Activated T-cell treated with anti-CD3 and anti-CD28 coated beads, Interleukin-2, amount 50 U/mL, for 1 hour (primary cell): ENCODE measurements at regions not wholly inside any gene's neighbourhood (a gene's known extent, or its start where the extent isn't known, plus 50 kb on each side); places are given as distances from the start of the nearest gene placed in this dataset.
"Not testable (repeated sequence)": the region's sequence is repeated elsewhere in the genome, so short reads cannot be mapped to it uniquely, and the experiment has no call there.

Source experiments
- DNase-seq: peaks from one replicate; pipeline ENCODE4 v3.0.0-alpha.2; 2020

DNA sequence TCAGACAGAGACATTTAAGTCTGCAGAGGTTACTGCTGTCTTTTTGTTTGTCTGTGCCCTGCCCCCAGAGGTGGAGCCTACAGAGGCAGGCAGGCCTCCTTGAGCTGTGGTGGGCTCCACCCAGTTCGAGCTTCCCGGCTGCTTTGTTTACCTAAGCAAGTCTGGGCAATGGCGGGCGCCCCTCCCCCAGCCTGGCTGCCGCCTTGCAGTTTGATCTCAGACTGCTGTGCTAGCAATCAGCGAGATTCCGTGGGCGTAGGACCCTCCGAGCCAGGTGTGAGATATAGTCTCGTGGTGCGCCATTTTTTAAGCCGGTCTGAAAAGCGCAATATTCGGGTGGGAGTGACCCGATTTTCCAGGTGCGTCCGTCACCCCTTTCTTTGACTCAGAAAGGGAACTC is 245.0 kb upstream of the CDH2 start:
- not testable (repeated sequence) for DNase-seq

DNA sequence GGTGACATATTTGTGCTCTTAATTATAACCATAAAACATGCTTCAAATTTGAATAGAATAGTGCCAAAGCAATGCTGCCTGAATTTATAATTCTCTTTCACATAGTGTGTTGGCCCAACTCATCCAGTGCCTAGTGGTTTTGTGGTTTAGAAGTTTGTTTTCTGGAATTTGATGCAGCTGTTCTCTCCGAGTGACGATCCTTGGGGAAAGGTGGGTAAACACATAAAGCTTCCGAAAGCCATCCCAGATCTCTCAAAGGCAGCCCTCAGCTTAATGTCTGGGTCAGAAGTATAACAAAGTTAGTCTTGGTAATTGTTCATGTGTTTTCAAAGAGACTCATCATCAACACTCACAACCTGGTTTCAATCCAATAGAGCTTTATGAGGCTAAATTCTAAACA is 235.6 kb upstream of the CDH2 start:
- DNase-seq = no peak

DNA sequence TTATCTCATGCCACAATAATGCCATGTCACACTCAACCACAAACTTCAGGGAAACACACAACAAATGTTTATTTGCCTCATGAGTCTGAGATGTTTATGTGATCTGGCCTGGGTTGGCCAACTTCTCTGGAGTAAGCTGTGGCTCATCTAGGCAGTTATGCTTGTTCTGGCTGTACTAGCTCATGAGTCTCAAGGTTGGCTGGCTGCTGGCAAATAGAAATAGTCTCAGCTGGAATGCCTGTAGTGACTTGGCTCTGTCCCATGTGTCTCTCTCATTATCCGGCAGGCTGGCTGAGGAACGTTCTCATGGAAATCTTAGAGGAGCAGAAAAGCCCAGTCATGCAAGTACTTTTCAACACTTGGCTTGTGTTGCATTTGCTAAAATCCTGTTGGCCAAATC is 234.9 kb upstream of the CDH2 start:
- DNase-seq = no peak

DNA sequence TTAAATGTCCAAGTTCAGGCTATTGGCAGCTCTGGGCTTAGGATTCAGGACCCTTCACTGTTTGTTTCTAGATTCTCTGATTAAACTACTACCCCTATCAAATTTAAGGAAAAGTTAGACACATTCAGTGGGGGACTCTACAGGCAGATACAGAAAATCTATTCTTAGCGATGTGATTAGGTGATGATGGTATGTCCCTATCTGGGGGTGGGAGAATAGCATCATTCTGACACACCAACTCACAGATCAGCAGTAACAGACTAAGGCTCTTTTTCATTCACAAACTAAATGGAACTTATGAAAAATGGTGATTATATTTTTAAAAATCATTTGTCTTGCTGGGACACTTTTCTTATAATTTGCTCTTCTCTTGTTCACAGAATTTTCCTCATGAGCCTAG is 232.9 kb upstream of the CDH2 start:
- DNase-seq = no peak

DNA sequence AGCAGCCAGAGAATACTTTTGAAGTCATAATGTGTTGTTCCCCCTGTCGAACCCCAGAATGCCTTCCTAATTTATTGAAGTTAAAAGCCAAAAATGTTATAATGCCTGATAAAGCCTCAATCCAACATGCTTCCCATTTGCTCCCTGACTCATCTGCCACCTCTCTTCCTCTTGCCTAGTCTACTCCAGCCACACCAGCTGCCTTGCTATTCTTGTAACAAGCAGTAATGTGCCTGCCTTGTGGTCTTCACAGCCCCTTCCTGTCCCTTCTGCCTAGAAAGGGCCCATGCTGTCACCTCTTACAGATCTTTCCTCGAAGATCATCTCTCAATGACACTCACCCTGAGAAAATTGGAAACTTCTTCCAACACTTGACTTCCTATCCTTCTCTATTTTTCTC is 231.6 kb upstream of the CDH2 start:
- DNase-seq = no peak

DNA sequence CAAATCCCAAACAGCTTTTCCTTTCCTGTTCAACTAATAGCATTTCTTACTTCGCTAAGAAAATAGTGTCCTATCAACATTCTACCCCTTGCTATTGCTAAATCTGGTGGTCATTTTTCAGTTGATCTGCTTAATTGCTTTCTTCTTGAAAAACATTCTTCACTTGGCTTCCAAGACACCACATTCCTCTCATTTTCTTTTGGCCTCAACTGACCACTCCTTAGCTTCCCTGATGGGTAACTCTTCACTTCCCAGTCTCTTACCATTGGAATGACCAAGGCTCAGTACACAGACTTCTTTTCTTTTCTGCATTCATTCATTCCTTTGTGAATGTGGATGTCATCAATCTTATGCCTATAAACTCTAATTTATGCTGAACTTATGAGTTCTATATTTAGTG is 230.8 kb upstream of the CDH2 start:
- no peak for DNase-seq

DNA sequence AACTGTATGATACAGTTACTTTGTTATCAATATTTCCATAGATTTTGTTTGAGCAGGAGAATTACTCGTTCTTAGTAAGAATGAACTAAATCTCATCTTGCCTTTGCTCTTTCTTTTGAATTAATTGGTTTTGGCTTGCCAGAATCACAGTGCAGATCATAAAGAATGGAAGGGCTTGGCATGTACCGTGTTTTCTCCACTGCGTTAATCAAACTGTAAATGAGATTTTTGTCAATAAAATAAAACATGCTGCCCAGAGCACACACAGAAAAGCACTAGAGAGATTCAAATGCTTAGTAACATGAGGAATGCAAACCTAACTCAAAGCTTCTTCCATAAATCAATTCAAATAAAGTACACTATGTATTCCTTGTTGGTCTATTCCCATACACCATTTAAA is 229.6 kb upstream of the CDH2 start:
- no peak for DNase-seq

DNA sequence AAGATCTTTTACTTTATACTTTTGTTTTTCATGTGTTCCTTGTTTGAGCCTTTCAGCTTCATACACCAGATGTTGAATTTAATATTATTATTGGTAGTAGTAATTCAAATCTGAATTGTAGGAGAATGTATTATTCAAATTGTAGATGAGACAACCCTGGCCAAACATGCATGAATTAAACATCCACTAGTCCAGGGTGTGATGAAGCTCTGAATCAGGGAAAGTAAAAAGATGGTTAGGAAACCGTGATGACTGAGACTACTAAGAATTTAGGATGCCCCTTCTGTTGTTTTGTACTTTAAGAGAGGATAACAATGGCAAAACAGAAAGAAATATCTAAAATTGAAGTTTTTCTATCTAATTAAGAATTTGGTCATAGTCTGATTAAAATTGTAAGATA is 227.8 kb upstream of the CDH2 start:
- DNase-seq = no peak

DNA sequence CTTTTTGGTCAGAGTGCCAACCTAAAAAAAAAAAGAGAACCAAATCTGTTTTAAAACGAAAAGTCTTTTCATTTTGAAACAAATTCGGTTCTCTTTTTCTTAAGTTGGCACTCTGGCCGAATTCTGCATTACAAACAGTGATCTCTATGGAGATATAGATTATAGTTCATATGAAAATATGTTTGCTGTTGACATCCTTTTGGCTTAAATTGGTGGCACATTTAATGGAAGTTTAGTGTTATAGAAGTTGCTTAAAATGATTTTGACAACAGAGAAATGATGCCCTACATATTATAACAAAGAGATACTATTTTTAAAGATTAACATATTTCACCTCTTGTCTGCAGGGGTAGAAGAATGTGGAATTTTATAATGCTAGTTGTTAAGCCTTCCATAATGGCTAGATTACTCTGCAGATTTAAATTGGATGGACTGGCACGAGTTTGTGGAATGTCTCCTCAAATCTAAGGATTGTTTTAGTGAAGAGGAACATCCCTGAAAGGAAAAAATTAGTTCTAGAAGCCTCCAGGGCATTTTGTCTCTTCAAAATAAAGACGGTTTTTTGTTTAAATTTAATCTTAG is 222.9 kb upstream of the CDH2 start:
- no peak for DNase-seq

DNA sequence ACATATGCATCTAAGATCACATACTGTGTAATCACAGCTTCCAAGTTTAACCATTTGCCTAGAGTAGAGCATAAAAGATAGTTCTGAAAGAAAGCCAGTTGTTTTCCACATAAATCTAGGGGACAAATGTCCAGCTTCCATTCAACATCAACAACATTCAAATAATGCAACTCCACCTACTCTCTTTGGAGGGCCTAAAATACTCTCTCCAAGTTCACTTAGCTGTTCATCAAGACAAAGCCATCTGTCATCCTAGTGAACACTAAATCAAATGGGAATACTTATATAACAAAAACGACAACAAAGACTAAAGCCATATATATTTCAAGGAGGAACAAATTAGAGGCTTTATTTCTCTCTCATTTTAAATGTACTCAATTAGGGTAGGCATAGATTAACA is 221.5 kb upstream of the CDH2 start:
- no peak for DNase-seq

DNA sequence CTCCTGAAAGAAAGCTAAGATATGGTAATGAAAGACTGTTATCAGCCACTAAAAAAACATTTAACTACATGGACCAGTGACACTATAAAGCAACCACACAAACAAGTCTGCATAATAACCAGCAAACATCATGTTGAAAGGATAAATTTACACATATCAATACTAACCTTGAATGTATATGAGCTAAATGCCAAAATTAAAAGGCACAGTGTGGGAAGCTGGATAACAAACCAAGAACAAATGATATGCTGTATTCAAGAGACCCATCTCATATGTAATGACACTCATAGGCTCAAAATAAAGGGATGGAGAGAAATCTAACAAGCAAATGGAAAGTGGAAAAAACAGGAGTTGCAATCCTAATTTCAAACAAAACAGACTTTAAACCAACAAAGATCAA is 213.1 kb upstream of the CDH2 start:
- DNase-seq = no peak

DNA sequence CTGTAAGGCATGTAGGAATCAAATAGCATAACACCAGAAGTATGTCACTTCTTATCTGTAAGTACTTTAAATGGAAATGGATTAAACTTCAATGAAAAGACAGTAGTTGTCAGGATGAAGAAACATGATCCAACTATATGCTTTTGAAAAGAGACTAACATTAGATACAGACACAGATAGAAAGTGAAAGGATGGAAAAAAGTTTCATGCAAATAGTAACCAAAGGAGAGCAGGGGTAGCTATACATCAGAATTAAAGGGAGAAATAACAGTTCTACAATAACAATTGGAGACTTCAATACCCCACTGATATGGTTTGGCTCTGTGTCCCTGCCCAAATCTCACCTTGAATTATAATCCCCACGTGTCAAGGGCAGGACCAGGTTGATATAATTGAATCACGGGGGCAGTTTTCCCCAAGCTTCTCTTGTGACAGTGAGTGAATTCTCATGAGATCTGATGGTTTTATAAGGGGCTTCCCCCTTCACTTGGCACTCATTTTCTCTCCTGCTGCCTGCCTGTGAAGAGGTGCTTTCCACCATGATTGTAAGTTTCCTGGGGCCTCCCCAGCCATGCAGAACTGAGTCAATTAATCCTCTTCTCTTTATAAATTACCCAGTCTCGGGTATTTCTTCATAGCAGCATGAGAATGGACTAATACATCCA is 205.4 kb upstream of the CDH2 start:
- no peak for DNase-seq

DNA sequence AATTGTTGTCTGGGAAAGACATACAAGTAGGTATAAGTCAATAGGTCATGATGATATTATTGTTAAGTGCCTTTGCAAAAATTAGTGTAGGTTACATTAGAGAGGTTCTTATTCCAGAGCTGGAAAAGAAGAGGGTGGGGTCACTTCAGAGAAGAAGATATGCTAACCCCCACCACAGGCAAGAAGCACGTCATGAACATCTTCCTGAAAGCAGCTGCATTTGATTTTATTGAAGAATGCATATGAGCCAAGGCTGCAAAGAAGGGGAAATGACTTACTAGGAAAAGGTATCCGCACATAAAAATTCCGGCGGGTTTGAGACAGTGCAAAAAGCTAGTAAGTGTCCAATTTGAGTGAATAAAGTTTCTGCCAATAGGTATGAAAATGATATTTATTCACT is 195.3 kb upstream of the CDH2 start:
- no peak for DNase-seq

DNA sequence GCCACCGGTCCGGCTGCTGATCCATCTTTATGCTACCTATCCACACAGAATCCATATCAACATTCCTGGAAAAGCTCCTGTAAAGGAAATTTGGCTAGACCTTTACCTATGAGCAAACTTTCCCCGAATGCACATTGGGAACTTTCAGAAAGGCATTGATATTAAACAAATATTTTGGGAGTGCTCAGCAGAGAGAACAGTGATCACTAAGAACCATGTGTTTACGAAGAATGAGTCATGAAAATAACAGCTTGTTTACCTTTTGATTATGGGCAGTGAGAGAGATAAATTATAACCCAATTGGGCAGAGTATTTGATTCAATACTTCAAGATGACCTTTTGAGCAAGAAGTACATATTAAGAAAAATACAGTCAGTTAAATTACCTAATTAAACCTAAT is 189.7 kb upstream of the CDH2 start:
- no peak for DNase-seq

DNA sequence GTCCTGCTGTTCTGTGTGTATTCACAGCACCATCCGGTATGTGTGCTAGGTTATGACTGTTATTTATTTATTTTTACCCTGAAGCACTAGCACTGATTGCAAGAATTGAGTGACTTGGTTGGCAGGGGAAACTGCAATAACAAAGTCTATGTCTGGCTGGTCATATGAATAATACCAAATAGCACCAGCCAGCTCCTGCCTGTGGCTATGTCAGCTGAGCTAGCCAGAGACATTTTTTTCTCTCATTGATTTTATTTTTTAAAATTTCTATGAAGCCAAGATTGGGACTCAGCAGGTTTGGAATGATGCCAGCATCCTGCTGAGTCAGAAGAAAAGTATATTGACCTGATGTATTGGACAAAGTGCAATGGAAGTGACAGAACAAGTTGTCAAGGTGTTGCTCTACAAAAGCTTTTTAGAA is 188.5 kb upstream of the CDH2 start:
- no peak for DNase-seq

DNA sequence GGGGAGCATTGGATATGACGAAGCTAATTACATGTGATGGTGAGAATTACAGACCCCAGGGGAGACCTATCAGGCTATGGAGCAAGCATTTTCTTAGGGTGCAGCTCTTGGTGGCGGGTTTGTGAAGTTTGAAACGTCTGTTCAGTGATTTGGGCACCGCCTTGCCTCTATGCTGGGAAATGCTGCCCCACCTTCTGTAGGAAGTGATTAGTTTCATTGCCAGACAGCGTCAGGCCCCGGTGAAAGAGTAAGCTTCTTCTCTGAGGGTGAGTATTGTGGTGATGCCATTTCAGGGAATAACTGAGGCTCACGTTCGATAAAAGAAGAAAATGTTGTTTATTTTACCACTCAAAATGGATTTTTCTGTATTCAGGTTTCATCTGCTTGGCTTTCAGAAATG is 186.2 kb upstream of the CDH2 start:
- DNase-seq = no peak

DNA sequence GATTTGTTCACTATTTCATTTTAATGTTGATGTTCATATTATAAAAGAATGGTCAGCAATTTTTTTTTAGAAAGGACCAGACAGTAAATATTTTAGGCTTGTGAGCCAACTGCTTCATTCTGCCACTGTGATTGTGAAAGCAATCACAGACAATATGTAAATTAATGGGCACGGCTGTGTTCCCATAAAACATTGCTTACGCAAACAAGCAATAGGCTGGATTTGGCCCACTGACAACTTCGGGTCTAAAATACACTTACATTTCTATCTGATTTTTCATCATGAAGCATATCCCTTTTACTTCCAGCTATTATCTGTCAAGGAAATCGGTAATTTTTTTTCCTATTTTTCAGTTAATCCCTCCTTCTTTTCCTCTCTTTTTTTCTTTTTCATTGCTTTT is 182.2 kb upstream of the CDH2 start:
- no peak for DNase-seq

DNA sequence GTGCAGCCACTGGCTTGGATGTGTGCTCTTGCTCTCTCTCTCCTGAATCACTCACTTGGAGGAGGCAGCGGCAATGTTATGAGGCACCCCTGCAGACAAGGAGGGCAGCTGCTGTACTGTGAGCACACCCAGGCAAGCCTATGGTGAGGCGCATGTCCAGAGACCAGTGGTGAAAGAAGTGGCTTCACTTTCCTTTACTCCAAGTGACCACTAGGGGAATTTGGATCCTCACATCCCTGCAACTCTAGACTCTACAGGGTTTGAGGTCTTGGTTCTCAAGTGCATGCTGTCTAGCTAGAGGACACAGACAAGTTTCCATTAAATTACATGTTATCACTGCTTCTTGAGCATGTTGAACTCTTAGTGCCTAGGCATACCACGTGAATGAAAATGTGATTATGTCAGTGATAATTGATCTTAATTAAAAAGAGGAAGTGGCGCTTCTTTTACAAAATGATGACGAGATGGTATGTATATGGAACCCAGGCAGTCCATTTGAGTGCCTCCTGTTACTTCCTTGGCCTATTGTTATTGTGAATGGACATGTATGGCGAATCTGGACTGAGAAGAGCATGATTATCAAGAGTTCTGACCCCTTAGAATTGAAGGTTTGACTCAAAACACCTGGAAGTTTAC is 181.0 kb upstream of the CDH2 start:
- no peak for DNase-seq

DNA sequence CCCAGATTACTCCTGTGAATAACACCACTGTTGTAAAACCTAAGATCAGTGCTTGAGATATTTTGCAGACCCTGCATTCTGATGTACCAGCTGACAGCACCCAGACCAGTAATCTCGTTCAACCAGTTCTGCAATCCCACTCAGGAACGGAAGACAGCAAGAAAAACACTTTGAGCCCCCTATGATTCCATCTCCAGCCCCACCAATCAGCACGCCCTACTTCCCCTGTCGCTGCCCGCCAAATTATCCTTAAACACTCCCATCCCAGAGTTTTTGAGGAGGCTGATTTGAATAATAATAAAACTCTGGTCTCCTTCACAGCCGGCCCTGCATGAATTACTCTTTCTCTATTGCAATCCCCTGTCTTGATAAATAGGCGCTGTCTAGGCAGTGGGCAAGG is 173.9 kb upstream of the CDH2 start:
- DNase-seq = no peak

DNA sequence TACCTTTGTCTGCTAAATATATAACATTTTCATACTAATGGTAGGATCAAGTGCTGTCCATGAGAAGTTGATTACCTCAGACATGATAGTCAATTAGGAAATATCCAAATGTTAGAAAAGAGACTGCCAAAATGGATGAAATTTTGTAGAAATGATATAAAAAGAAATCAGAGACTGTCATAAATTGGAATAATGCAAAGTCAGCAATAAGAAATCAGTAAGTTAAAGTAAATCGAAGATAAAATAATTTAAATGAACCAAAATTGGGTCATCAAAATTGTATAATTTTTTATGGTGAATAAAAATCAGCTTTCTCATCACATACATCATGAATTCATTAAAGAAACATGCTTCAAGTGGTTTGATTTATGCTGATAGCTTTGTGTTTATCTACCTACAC is 165.3 kb upstream of the CDH2 start:
- no peak for DNase-seq

DNA sequence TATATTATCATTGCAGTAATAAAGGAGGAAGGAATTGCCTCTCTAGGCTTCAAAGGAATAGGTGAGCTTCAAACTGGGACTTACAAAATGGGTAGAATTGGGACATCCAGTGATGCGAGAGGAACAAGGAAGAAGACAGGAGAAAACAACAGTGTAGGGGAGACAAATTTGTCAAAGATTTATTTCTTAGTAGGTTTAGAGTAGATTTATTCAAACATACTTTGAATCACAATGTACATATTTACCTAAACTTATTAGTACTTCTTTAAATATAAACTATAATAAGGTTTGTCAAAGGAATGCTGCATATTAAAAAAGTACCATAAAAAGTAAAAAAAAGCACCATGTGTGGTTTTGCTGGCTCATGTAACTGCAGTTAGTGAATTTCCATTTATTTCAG is 161.4 kb upstream of the CDH2 start:
- DNase-seq = no peak

DNA sequence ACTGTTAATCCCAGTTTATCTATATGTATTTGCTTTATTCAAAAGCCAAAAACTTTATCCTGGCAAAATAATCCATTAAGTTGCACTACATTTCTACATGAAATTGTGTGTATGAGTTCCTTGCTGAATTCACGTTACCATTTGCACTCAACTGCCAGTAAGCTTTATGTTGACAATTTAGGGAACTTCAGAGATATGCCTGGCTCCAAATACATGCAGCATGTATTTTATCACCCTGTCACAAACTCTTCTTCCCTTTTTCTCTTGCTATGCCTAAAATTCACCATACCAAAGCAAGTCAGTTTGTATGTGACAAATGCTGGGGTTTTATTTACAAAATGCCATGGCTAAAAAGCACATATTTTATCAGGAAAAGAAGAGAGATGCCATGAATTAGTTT is 157.6 kb upstream of the CDH2 start:
- no peak for DNase-seq

DNA sequence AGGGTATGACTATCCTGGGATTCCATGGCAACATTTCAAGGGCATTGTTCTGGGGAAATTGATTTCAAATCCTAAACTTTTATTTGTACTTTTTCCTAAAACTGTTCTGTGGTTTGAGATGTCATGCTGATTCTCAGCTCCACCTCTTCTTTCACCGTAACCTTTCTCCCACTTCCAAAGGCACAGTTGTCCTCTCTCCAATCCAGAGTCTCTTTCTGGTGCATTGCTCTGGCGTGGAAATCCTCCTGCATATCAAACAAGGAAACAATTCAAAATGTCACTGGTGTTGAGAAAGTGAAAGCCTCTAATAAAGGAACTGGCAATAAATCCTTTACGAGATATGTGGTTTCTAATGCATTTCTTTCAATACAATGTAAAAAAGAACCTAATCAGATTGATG is 155.1 kb upstream of the CDH2 start:
- DNase-seq = no peak

DNA sequence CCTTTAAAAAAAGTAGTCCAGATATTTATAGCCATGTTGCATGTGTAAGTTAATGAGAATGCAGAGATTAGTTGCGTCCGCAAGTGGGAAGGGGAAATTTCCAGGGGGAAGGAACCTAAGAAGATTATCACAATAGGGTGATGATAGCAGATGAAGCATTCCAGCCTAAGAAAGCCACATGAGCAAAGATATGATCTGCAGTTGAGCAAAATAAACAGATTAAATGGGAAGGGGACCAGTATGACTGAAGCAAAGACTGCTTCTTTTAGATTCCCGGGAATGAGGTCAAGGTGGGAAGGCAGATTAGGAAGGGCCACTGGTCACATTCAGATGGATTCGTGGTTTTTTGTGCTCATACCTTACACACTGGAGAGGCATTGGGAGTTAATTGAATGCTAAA is 154.6 kb upstream of the CDH2 start:
- no peak for DNase-seq

DNA sequence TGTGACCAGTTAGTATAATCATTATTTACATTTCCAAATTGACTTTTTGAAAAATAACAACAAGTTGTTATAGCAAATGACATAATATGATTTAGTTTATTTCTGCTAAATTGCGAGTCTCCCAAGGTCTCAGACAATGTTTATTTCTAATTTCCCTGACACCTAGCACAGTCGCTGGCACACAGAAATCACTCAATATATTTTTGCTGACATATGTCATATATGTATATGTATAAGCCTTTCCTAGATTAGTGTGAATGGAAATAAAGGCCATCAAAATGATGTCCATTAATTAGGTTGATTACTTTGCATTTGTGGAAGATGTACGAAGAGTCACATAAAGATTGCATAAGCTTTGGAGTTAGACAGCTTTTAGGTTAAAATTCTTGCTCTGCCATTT is 136.7 kb upstream of the CDH2 start:
- DNase-seq = no peak
